GM06990 (cell line): ENCODE measurements at regions not wholly inside any gene's neighbourhood (a gene's known extent, or its start where the extent isn't known, plus 50 kb on each side); places are given as distances from the start of the nearest gene placed in this dataset.

ENCODE experiments used
- DNase-seq: peaks from one replicate; pipeline ENCODE4 v3.0.0-alpha.2; 2011; ENCODE audit not compliant: insufficient read length; ENCODE audit errors: extremely low read depth
- H3K27me3 ChIP-seq: replicated peaks from 2 replicates; pipeline ENCODE4 v1.6.0; 2011; ENCODE audit warnings: low read length; ENCODE audit not compliant: control insufficient read depth, insufficient read depth
- H3K36me3 ChIP-seq: 2 replicates; pipeline ENCODE4 v1.5.1; 2011; ENCODE audit warnings: low read length; ENCODE audit not compliant: control insufficient read depth, insufficient read depth
- H3K4me3 ChIP-seq: replicated peaks from 2 replicates; pipeline ENCODE4 v1.5.1; 2011; ENCODE audit warnings: low read depth, mild to moderate bottlenecking, control low read depth, low read length
- CTCF ChIP-seq: IDR thresholded peaks from 2 replicates; pipeline ENCODE4 v1.5.1; 2011; ENCODE audit warnings: low read length, control low read depth, mild to moderate bottlenecking, inconsistent platforms; ENCODE audit not compliant: insufficient read depth, poor library complexity, severe bottlenecking

- no peak for TF ChIP-seq CTCF
Observed at GRCh38 chr11:32309530-32310213, 125.7 kb downstream of the WT1 start.

DNA sequence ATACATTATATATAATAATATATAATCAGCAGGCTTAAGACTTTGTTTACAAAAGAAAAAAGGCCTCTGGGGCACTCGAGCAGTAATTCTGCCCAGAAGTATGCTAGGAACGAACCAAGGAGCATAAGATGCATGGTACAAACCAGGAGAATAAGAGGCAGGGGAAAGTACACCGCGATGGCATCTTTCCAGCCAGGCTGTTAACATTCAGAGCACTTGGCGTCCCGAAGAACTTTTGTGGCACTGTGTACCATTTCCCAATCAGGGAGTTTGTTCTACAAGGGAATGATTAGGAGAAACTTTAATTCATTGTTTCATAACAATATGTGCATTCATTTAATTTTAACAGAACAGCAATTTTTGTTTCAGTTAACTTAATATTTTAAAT, 125.1 kb downstream of the WT1 start:
- no peak for DNase-seq
- no peak for TF ChIP-seq CTCF
- H3K27me3 ChIP-seq: no peaks in the 10 kb centered on the region
- H3K4me3 ChIP-seq: no peak overlapping the region
- H3K36me3 ChIP-seq: no peaks in the 10 kb centered on the region

More at GRCh38 chr11:32309530-32310213, 125.7 kb downstream of the WT1 start:
- Histone ChIP-seq H3K4me3 (no peak overlapping the region), H3K27me3 (no peaks in the 10 kb centered on the region), H3K36me3 (no peaks in the 10 kb centered on the region)
- no peak for DNase-seq

DNA sequence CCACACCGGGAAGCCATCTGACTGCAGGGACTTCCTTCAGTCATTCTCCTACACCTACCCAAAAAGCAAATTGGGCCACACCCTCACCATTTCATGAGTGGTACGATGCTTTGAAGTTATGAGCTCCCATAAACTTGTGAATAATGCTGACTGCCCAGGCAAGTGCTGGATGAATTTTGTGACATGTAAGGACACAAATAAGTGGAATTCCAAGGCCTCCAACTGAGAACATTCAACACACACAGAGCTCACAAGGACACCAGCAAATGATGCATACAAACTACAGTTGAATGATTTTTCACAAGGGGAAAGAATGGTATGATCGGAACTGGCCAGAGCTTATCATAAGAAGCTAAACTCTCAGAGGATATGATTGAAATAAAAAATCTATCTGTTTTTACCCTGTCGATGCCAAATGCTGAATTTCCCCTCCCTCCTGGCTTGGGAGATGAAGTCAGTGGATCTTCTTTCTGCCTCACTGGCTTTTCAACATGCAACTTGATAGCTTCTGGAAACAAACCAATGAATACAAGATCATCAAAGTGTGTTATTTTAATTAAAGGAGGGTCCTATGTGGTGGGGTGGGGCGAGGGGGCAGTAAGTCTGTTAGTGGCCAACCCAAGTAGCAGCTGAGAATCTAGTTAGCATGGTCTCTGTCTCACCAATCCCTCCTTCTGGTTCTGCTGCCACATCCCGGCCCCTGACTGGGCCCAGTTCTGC, 123.8 kb downstream of the WT1 start:
- no peak overlapping the region for H3K4me3 ChIP-seq
- no peak for DNase-seq
- no peaks in the 10 kb centered on the region for H3K27me3 ChIP-seq
- TF ChIP-seq CTCF: no peak
- H3K36me3 ChIP-seq: no peaks in the 10 kb centered on the region

DNA sequence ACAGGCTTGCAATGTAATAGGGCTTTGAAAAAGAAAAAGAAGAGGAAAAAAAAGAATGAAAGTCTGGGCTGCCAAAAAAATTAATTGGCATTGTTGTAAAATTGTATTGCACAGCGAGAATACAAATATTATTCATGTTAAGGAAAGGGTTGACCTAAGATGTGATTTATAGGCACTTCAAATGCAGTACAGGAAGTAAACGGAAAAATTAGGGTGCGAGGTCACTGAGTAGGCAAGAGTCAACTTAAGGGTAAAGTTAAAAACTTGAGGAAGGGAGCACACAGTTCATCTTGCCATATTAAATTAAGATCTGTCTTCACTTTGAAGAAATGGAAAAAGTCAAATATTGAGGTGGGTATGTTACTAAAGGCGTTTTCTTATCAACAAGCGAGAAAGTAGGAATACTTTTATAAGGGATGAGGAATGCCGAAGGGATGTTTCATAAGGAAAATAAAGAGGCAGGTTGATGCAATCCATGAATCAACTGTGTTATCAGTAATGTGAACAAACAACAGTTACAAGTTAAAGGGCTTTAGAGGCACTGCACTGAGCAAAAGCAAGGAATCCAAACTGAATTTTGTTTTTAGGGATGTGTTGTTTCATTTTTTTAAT, 123.0 kb downstream of the WT1 start:
- DNase-seq: no peak
- TF ChIP-seq CTCF: no peak
- H3K4me3 ChIP-seq: no peak overlapping the region
- no peaks in the 10 kb centered on the region for H3K27me3 ChIP-seq
- no peaks in the 10 kb centered on the region for H3K36me3 ChIP-seq

DNA sequence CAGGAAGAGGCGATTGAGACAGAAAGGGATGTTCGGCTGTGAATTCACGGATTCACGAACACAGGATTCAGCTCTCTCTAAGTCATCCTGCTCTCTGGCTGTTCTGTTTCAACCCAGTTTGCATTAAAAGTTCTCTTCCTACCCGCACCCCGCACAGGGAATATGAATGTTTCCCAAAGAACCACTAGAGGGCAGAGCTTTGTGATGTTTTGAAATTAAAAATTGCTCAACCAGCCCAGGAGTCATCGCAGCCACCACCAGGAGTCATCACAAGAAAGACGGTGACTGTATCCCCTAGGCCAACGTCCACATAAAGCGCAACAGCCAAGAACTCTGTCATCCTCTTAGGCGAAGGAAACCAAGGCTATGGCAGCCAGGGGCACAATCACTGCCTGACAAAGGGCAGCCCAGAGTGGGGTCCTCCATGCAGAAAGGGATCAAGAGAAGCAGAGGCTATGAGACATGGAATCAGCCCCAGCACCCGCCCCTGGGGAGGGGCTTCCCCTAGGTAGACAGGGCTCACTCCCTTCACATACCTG, 122.4 kb downstream of the WT1 start:
- Histone ChIP-seq H3K36me3 (no peaks in the 10 kb centered on the region), H3K27me3 (no peaks in the 10 kb centered on the region), H3K4me3 (no peak overlapping the region)
- TF ChIP-seq CTCF: peak; percentile 64
- DNase-seq: no peak
